Left lung (tissue), 4 donors: ENCODE measurements at regions not wholly inside any gene's neighbourhood (a gene's known extent, or its start where the extent isn't known, plus 50 kb on each side); places are given as distances from the start of the nearest gene placed in this dataset.

ENCODE experiments used
- ATAC-seq: fragments of 200-7000 bp; cut with Tn5 transposase; one replicate; pipeline ENCODE4 v1.9.1; 2020; ENCODE audit warnings: moderate library complexity
- DNase-seq, 4 donors: peaks; one replicate each; pipeline ENCODE4 v3.0.0-alpha.2; 2013 to 2020
- H3K27ac ChIP-seq, 2 donors: fragments of 200-600 bp; sonication (generic) in 1 of 2; one replicate each; pipeline versions ENCODE4 v1.5.0 to v1.8.0; 2020 to 2021
- H3K27me3 ChIP-seq, 2 donors: fragments of 200-600 bp; sonication (generic) in 1 of 2; one replicate each; pipeline versions ENCODE4 v1.5.0 to v1.8.0; 2020 to 2021
- H3K36me3 ChIP-seq, 2 donors: fragments of 200-600 bp; sonication (generic) in 1 of 2; one replicate each; pipeline versions ENCODE4 v1.5.0 to v1.8.0; 2020 to 2021
- H3K4me1 ChIP-seq, 2 donors: fragments of 200-600 bp; one replicate each; pipeline ENCODE4 v1.8.0; 2021
- H3K4me3 ChIP-seq, 2 donors: fragments of 200-600 bp; sonication (generic) in 1 of 2; one replicate each; pipeline versions ENCODE4 v1.5.0 to v1.8.0; 2020 to 2021; ENCODE audit warnings: mild to moderate bottlenecking in 1 of 2
- H3K9me3 ChIP-seq, 2 donors: fragments of 200-600 bp; sonication (generic) in 1 of 2; one replicate each; pipeline versions ENCODE4 v1.5.0 to v1.8.0; 2020 to 2021
- CTCF ChIP-seq, 2 donors: fragments of 200-600 bp; sonication (generic) in 1 of 2; IDR thresholded peaks; one replicate each; pipeline versions ENCODE4 v1.5.0 to v1.8.0; 2021; ENCODE audit warnings: antibody characterized with exemption in 2 of 2
- intact Hi-C, 2 donors: fragments of 100-400 bp; cut with DNase I; formaldehyde crosslinking; loops; one replicate each; pipeline versions ENCODE4 v1.11.2 to v1.14.2; 2022
- donor health status: DM: no; HTN: yes; CAD: no.
- donor health status: DM: no; HTN: no; CAD: no.

DNA sequence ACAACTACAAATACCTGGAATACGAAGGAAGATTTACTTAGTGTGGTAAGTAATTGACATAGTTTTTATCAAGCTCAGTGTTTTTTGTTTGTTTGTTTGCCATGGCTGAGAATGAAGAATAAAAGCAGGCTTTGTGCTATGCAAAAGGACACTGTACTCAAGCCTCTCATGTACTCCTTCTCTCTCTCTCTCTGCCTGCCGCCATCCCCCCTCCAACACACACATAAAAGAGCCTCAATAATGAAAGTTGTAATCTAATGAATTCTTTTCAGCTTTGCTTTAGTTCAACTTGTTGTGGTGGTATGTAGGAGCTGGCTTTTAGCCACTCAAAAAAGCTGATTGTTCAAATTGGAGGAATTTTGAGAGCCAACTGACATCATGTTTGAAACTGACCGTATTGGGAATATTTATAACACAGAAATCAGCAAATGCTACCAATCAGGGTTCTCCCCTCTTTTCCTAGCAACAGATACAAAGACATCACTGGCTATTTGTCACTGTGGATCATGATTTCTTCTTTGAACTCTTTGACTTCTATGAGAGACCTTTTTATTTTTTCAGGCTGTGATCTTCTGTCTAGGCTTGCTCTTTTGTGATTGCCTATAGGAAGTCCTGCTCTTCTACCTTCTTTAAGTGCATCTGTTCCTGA lies 1148.8 kb downstream of the RAPGEF2 start:
- Histone ChIP-seq H3K4me3 (no peak overlapping the region), H3K36me3 (no peaks in the 10 kb centered on the region), H3K9me3 (peaks cover 0 to 8% of the 10 kb centered on the region in 2 donors), H3K27me3 (no peaks in the 10 kb centered on the region), H3K4me1 (no peaks in the 10 kb centered on the region), H3K27ac (no peak overlapping the region)
- intact Hi-C loops, result no loop called here
- TF ChIP-seq CTCF (IDR thresholded peaks at IDR 0.05), result no peak
- no peak for DNase-seq
- ATAC-seq, result no peak

GRCh38 chr4:160257318-160257717 lies 1154.4 kb downstream of the RAPGEF2 start:
- no peaks in the 10 kb centered on the region for H3K27me3 ChIP-seq
- TF ChIP-seq CTCF (IDR thresholded peaks at IDR 0.05), result no peak

GRCh38 chr4:160265014-160265413 lies 1162.1 kb downstream of the RAPGEF2 start:
- ATAC-seq (no peak), DNase-seq (no peak)
- intact Hi-C loops, result no loop called here
- Histone ChIP-seq H3K4me3 (no peak overlapping the region), H3K27me3 (no peaks in the 10 kb centered on the region), H3K36me3 (no peaks in the 10 kb centered on the region), H3K27ac (no peak overlapping the region), H3K4me1 (no peaks in the 10 kb centered on the region), H3K9me3 (peaks cover 0 to 3% of the 10 kb centered on the region in 2 donors)
- no peak for TF ChIP-seq CTCF (IDR thresholded peaks at IDR 0.05)

More at GRCh38 chr4:160257318-160257717, 1154.4 kb downstream of the RAPGEF2 start:
- Histone ChIP-seq H3K4me3 (no peak overlapping the region), H3K27ac (no peak overlapping the region), H3K36me3 (no peaks in the 10 kb centered on the region), H3K4me1 (no peaks in the 10 kb centered on the region), H3K9me3 (peaks cover 0 to 10% of the 10 kb centered on the region in 2 donors)
- no peak for DNase-seq
- ATAC-seq, result no peak
- intact Hi-C loops, result no loop called here

GRCh38 chr4:160265836-160266235 lies 1163.0 kb downstream of the RAPGEF2 start:
- ATAC-seq (no peak), DNase-seq (no peak)
- Histone ChIP-seq H3K36me3 (no peaks in the 10 kb centered on the region), H3K9me3 (peaks cover 0 to 9% of the 10 kb centered on the region in 2 donors), H3K27me3 (no peaks in the 10 kb centered on the region), H3K4me3 (no peak overlapping the region), H3K27ac (no peak overlapping the region), H3K4me1 (no peaks in the 10 kb centered on the region)
- intact Hi-C loops, result no loop called here
- no peak for TF ChIP-seq CTCF (IDR thresholded peaks at IDR 0.05)

- no peak for TF ChIP-seq CTCF (IDR thresholded peaks at IDR 0.05)
- intact Hi-C loops, result no loop called here
- no peak for DNase-seq
- H3K27ac ChIP-seq, result no peak overlapping the region
- no peaks in the 10 kb centered on the region for H3K27me3 ChIP-seq
- H3K4me3 ChIP-seq, result no peak overlapping the region
- no peak for ATAC-seq
- H3K4me1 ChIP-seq, result no peaks in the 10 kb centered on the region
- H3K9me3 ChIP-seq, result peaks cover 0 to 72% of the 10 kb centered on the region in 2 donors
- no peaks in the 10 kb centered on the region for H3K36me3 ChIP-seq
Measured at GRCh38 chr4:160276785-160277325, 1174.0 kb downstream of the RAPGEF2 start.
